Mucosa of stomach (tissue), 1 donor: ENCODE measurements at regions not wholly inside any gene's neighbourhood (a gene's known extent, or its start where the extent isn't known, plus 50 kb on each side); places are given as distances from the start of the nearest gene placed in this dataset.

ENCODE experiments used
- H3K27me3 ChIP-seq: one replicate; pipeline ENCODE4 v1.7.0; 2013; ENCODE audit warnings: mild to moderate bottlenecking, low read length; ENCODE audit not compliant: control insufficient read depth, insufficient read depth
- H3K36me3 ChIP-seq: one replicate; pipeline ENCODE4 v1.7.0; 2013; ENCODE audit warnings: low read length; ENCODE audit not compliant: control insufficient read depth, insufficient read depth
- H3K4me1 ChIP-seq: one replicate; pipeline ENCODE4 v1.7.0; 2013; ENCODE audit warnings: mild to moderate bottlenecking, low read length; ENCODE audit not compliant: control insufficient read depth, insufficient read depth
- H3K4me3 ChIP-seq: one replicate; pipeline ENCODE4 v1.7.0; 2013; ENCODE audit warnings: low read length
- H3K9ac ChIP-seq: one replicate; pipeline ENCODE4 v1.7.0; 2013; ENCODE audit warnings: mild to moderate bottlenecking, low read length, moderate library complexity
- H3K9me3 ChIP-seq: one replicate; pipeline ENCODE4 v1.7.0; 2013; ENCODE audit warnings: mild to moderate bottlenecking, low read length, moderate library complexity; ENCODE audit not compliant: control insufficient read depth
- donor health status: Pancreatic carcinoma.

GRCh38 chr10:2611603-2612002, 455.7 kb upstream of the PFKP start:
- Histone ChIP-seq H3K4me1 (no peaks in the 10 kb centered on the region), H3K27me3 (no peaks in the 10 kb centered on the region), H3K36me3 (no peaks in the 10 kb centered on the region), H3K4me3 (no peak overlapping the region), H3K9ac (no peak overlapping the region), H3K9me3 (no peaks in the 10 kb centered on the region)

GRCh38 chr10:2610946-2611345, 456.4 kb upstream of the PFKP start:
- no peaks in the 10 kb centered on the region for H3K36me3 ChIP-seq
- H3K4me1 ChIP-seq, result no peaks in the 10 kb centered on the region
- no peaks in the 10 kb centered on the region for H3K9me3 ChIP-seq
- no peak overlapping the region for H3K9ac ChIP-seq
- no peaks in the 10 kb centered on the region for H3K27me3 ChIP-seq
- no peak overlapping the region for H3K4me3 ChIP-seq

GRCh38 chr10:2604891-2605290, 462.5 kb upstream of the PFKP start:
- Histone ChIP-seq H3K9me3 (no peaks in the 10 kb centered on the region), H3K4me3 (no peak overlapping the region), H3K9ac (no peak overlapping the region), H3K4me1 (no peaks in the 10 kb centered on the region), H3K36me3 (no peaks in the 10 kb centered on the region), H3K27me3 (no peaks in the 10 kb centered on the region)

GRCh38 chr10:2599571-2599970, 467.8 kb upstream of the PFKP start:
- no peak overlapping the region for H3K9ac ChIP-seq
- H3K36me3 ChIP-seq, result no peaks in the 10 kb centered on the region
- H3K9me3 ChIP-seq, result no peaks in the 10 kb centered on the region
- no peaks in the 10 kb centered on the region for H3K4me1 ChIP-seq
- H3K4me3 ChIP-seq, result no peak overlapping the region
- no peaks in the 10 kb centered on the region for H3K27me3 ChIP-seq

GRCh38 chr10:2592360-2593160, 474.8 kb upstream of the PFKP start:
- H3K4me1 ChIP-seq, result no peaks in the 10 kb centered on the region
- H3K4me3 ChIP-seq, result no peak overlapping the region
- no peaks in the 10 kb centered on the region for H3K36me3 ChIP-seq
- no peaks in the 10 kb centered on the region for H3K9me3 ChIP-seq
- H3K27me3 ChIP-seq, result no peaks in the 10 kb centered on the region
- H3K9ac ChIP-seq, result no peak overlapping the region

GRCh38 chr10:2589196-2589595, 478.2 kb upstream of the PFKP start:
- Histone ChIP-seq H3K36me3 (no peaks in the 10 kb centered on the region), H3K9ac (no peak overlapping the region), H3K27me3 (no peaks in the 10 kb centered on the region), H3K9me3 (no peaks in the 10 kb centered on the region), H3K4me1 (no peaks in the 10 kb centered on the region), H3K4me3 (no peak overlapping the region)

- no peaks in the 10 kb centered on the region for H3K27me3 ChIP-seq
- no peak overlapping the region for H3K9ac ChIP-seq
- H3K4me3 ChIP-seq, result no peak overlapping the region
- H3K9me3 ChIP-seq, result no peaks in the 10 kb centered on the region
- no peaks in the 10 kb centered on the region for H3K4me1 ChIP-seq
- H3K36me3 ChIP-seq, result no peaks in the 10 kb centered on the region
Observed at GRCh38 chr10:2584385-2584784, 483.0 kb upstream of the PFKP start.

GRCh38 chr10:2576892-2577291, 490.5 kb upstream of the PFKP start:
- no peak overlapping the region for H3K4me3 ChIP-seq
- H3K9ac ChIP-seq, result no peak overlapping the region
- H3K4me1 ChIP-seq, result no peaks in the 10 kb centered on the region
- no peaks in the 10 kb centered on the region for H3K27me3 ChIP-seq
- no peaks in the 10 kb centered on the region for H3K9me3 ChIP-seq
- H3K36me3 ChIP-seq, result no peaks in the 10 kb centered on the region

- Histone ChIP-seq H3K4me1 (no peaks in the 10 kb centered on the region), H3K36me3 (no peaks in the 10 kb centered on the region), H3K4me3 (no peak overlapping the region), H3K9ac (no peak overlapping the region), H3K9me3 (no peaks in the 10 kb centered on the region), H3K27me3 (no peaks in the 10 kb centered on the region)
Observed at GRCh38 chr10:2575460-2575859, 491.9 kb upstream of the PFKP start.

- no peaks in the 10 kb centered on the region for H3K36me3 ChIP-seq
- no peaks in the 10 kb centered on the region for H3K9me3 ChIP-seq
- H3K4me3 ChIP-seq, result no peak overlapping the region
- H3K27me3 ChIP-seq, result no peaks in the 10 kb centered on the region
- no peaks in the 10 kb centered on the region for H3K4me1 ChIP-seq
- no peak overlapping the region for H3K9ac ChIP-seq
Observed at GRCh38 chr10:2572611-2573010, 494.7 kb upstream of the PFKP start.

- Histone ChIP-seq H3K9ac (no peak overlapping the region), H3K27me3 (no peaks in the 10 kb centered on the region), H3K4me1 (no peaks in the 10 kb centered on the region), H3K9me3 (no peaks in the 10 kb centered on the region), H3K36me3 (no peaks in the 10 kb centered on the region), H3K4me3 (no peak overlapping the region)
Observed at GRCh38 chr10:2556883-2557282, 510.5 kb upstream of the PFKP start.

- no peaks in the 10 kb centered on the region for H3K9me3 ChIP-seq
- H3K36me3 ChIP-seq, result no peaks in the 10 kb centered on the region
- H3K4me1 ChIP-seq, result no peaks in the 10 kb centered on the region
- H3K9ac ChIP-seq, result no peak overlapping the region
- H3K4me3 ChIP-seq, result no peak overlapping the region
- no peaks in the 10 kb centered on the region for H3K27me3 ChIP-seq
Observed at GRCh38 chr10:2548071-2548470, 519.3 kb upstream of the PFKP start.

- H3K9ac ChIP-seq, result no peak overlapping the region
- H3K36me3 ChIP-seq, result no peaks in the 10 kb centered on the region
- no peaks in the 10 kb centered on the region for H3K27me3 ChIP-seq
- H3K4me1 ChIP-seq, result no peaks in the 10 kb centered on the region
- H3K9me3 ChIP-seq, result no peaks in the 10 kb centered on the region
- no peak overlapping the region for H3K4me3 ChIP-seq
Observed at GRCh38 chr10:2547606-2548005, 519.7 kb upstream of the PFKP start.
